Neural cell (in vitro differentiated cells): ENCODE measurements at regions not wholly inside any gene's neighbourhood (a gene's known extent, or its start where the extent isn't known, plus 50 kb on each side); places are given as distances from the start of the nearest gene placed in this dataset.

Experiments
- CTCF ChIP-seq: fragments of 450-650 bp; IDR thresholded peaks from 2 replicates; pipeline ENCODE4 v1.5.1; 2014; ENCODE audit warnings: antibody characterized with exemption, mild to moderate bottlenecking, moderate library complexity; ENCODE audit not compliant: poor library complexity, severe bottlenecking
- EP300 ChIP-seq: fragments of 450-650 bp; conservative IDR thresholded peaks from 2 replicates; pipeline ENCODE4 v1.6.1; 2014; ENCODE audit warnings: antibody characterized with exemption, mild to moderate bottlenecking, moderate library complexity; ENCODE audit not compliant: poor library complexity, severe bottlenecking
- EZH2 ChIP-seq: fragments of 200-600, 300-800 bp; shearing (Covaris generic), sonication (generic); IDR thresholded peaks from 2 replicates; pipeline ENCODE4 v1.6.1; 2014; ENCODE audit warnings: antibody characterized with exemption, low read length, borderline replicate concordance, mild to moderate bottlenecking; ENCODE audit not compliant: insufficient read depth, poor library complexity, severe bottlenecking
- MXI1 ChIP-seq: fragments of 450-650 bp; conservative IDR thresholded peaks from 2 replicates; pipeline ENCODE4 v1.6.1; 2014; ENCODE audit warnings: antibody characterized with exemption, mild to moderate bottlenecking; ENCODE audit not compliant: poor library complexity, severe bottlenecking
- POLR2AphosphoS5 ChIP-seq: IDR thresholded peaks from 2 replicates; pipeline ENCODE4 v1.6.1; 2012
- RAD21 ChIP-seq: fragments of 450-650 bp; conservative IDR thresholded peaks from 2 replicates; pipeline ENCODE4 v1.6.1; 2014; ENCODE audit warnings: antibody characterized with exemption, mild to moderate bottlenecking, moderate library complexity
- REST ChIP-seq: IDR thresholded peaks from 2 replicates; pipeline ENCODE4 v1.6.1; 2012; ENCODE audit warnings: borderline replicate concordance
- TAF1 ChIP-seq: IDR thresholded peaks from 2 replicates; pipeline ENCODE4 v1.6.1; 2012; ENCODE audit warnings: low read depth

DNA sequence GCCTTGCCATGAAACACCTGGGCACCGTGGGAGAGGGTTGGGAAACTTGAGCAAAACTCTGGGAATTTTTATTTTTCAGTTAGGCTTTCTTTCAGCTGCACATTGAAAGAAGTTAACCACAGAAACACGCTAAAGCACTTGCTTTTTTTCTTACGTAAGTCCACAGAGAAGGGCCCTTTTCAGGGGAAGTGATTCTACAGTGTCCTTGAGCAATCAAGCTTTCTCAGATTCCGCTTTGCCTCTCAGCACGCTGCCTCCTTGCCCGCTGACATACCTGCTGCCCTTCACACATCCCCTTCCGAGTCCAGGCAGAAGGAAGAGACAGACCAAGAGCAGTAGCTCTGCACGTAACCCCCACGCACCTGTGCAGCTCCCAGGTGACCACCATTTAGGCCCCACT, 135.5 kb upstream of the MYT1L start:
- no peak for TF ChIP-seq MXI1
- no peak for TF ChIP-seq POLR2AphosphoS5
- no peak for TF ChIP-seq REST
- no peak for TF ChIP-seq EZH2
- TF ChIP-seq CTCF = no peak
- TF ChIP-seq TAF1 = no peak
- TF ChIP-seq EP300 = no peak
- no peak for TF ChIP-seq RAD21
